Ishikawa (cell line): ENCODE measurements at regions not wholly inside any gene's neighbourhood (a gene's known extent, or its start where the extent isn't known, plus 50 kb on each side); places are given as distances from the start of the nearest gene placed in this dataset.

Experiments
- CREB1 ChIP-seq: IDR thresholded peaks from 2 replicates; pipeline ENCODE4 v1.6.1; 2012; ENCODE audit warnings: low read depth
- REST ChIP-seq: IDR thresholded peaks from 2 replicates; pipeline ENCODE4 v1.6.1; 2012; ENCODE audit warnings: low read depth, mild to moderate bottlenecking

GRCh38 chr5:175124251-175124813, 319.6 kb downstream of the DRD1 start:
- TF ChIP-seq REST (no peak), CREB1 (no peak)
